ENCODE measurements at regions not wholly inside any gene's neighbourhood (a gene's known extent, or its start where the extent isn't known, plus 50 kb on each side); places are given as distances from the start of the nearest gene placed in this dataset.

- H3K27ac ChIP-seq = no peak overlapping the region
- H3K27me3 ChIP-seq = no peaks in the 10 kb centered on the region
- no peak overlapping the region for H3K4me3 ChIP-seq
- DNase-seq (ENCODE audit: low spot score in 2 of 2) = no peak
- H3K36me3 ChIP-seq = no peaks in the 10 kb centered on the region
- TF ChIP-seq CTCF (IDR thresholded peaks at IDR 0.05) (no peak), POLR2AphosphoS5 (IDR thresholded peaks at IDR 0.05) (no peak), POLR2A (IDR thresholded peaks at IDR 0.05) (no peak)
- intact Hi-C loops (cut with DNase I; ENCODE audit: low total_unique reads) = no loop called here
- no peaks in the 10 kb centered on the region for H3K4me1 ChIP-seq
- H3K9me3 ChIP-seq = no peaks in the 10 kb centered on the region
These were observed 409.4 kb upstream of the CTNND2 start for GRCh38 chr5:12313602-12314001.

GRCh38 chr5:12312343-12312742 is 408.1 kb upstream of the CTNND2 start:
- intact Hi-C loops (cut with DNase I; ENCODE audit: low total_unique reads) = no loop called here
- no peaks in the 10 kb centered on the region for H3K27me3 ChIP-seq
- H3K27ac ChIP-seq = no peak overlapping the region
- no peaks in the 10 kb centered on the region for H3K9me3 ChIP-seq
- DNase-seq (ENCODE audit: low spot score in 2 of 2) = no peak
- H3K36me3 ChIP-seq = no peaks in the 10 kb centered on the region
- H3K4me1 ChIP-seq = no peaks in the 10 kb centered on the region
- no peak overlapping the region for H3K4me3 ChIP-seq
- no peak for TF ChIP-seq POLR2AphosphoS5 (IDR thresholded peaks at IDR 0.05)

GRCh38 chr5:12294151-12294550 is 389.9 kb upstream of the CTNND2 start:
- no peaks in the 10 kb centered on the region for H3K4me1 ChIP-seq
- no peak overlapping the region for H3K27ac ChIP-seq
- H3K27me3 ChIP-seq = no peaks in the 10 kb centered on the region
- DNase-seq (ENCODE audit: low spot score in 2 of 2) = no peak
- H3K9me3 ChIP-seq = peaks cover 0 to 13% of the 10 kb centered on the region in 2 donors
- TF ChIP-seq POLR2AphosphoS5 (IDR thresholded peaks at IDR 0.05) (no peak), POLR2A (IDR thresholded peaks at IDR 0.05) (no peak), CTCF (IDR thresholded peaks at IDR 0.05) (no peak)
- no peaks in the 10 kb centered on the region for H3K36me3 ChIP-seq
- intact Hi-C loops (cut with DNase I; ENCODE audit: low total_unique reads) = no loop called here
- no peak overlapping the region for H3K4me3 ChIP-seq

- TF ChIP-seq POLR2AphosphoS5 (IDR thresholded peaks at IDR 0.05) (no peak), CTCF (IDR thresholded peaks at IDR 0.05) (no peak), POLR2A (IDR thresholded peaks at IDR 0.05) (no peak)
- H3K27ac ChIP-seq = no peak overlapping the region
- no peak overlapping the region for H3K4me3 ChIP-seq
- H3K9me3 ChIP-seq = peaks cover 0 to 9% of the 10 kb centered on the region in 2 donors
- H3K4me1 ChIP-seq = no peaks in the 10 kb centered on the region
- intact Hi-C loops (cut with DNase I; ENCODE audit: low total_unique reads) = no loop called here
- H3K27me3 ChIP-seq = no peaks in the 10 kb centered on the region
- no peaks in the 10 kb centered on the region for H3K36me3 ChIP-seq
- no peak for DNase-seq (ENCODE audit: low spot score in 2 of 2)
These were observed 388.5 kb upstream of the CTNND2 start for GRCh38 chr5:12292610-12293204.

GRCh38 chr5:12284604-12285003 is 380.4 kb upstream of the CTNND2 start:
- H3K27ac ChIP-seq = no peak overlapping the region
- no peaks in the 10 kb centered on the region for H3K9me3 ChIP-seq
- H3K27me3 ChIP-seq = no peaks in the 10 kb centered on the region
- DNase-seq (ENCODE audit: low spot score in 2 of 2) = no peak
- no peaks in the 10 kb centered on the region for H3K4me1 ChIP-seq
- H3K36me3 ChIP-seq = no peaks in the 10 kb centered on the region
- H3K4me3 ChIP-seq = no peak overlapping the region
- intact Hi-C loops (cut with DNase I; ENCODE audit: low total_unique reads) = no loop called here
- TF ChIP-seq CTCF (IDR thresholded peaks at IDR 0.05) (no peak), POLR2AphosphoS5 (IDR thresholded peaks at IDR 0.05) (no peak), POLR2A (IDR thresholded peaks at IDR 0.05) (no peak)

All from breast epithelium (tissue), 4 donors.